Fibroblast of the conjunctiva (primary cell): ENCODE measurements at regions not wholly inside any gene's neighbourhood (a gene's known extent, or its start where the extent isn't known, plus 50 kb on each side); places are given as distances from the start of the nearest gene placed in this dataset.

Experiments used
- DNase-seq: peaks from one replicate; pipeline ENCODE4 v3.0.0-alpha.2; 2010; ENCODE audit warnings: low read depth

DNA sequence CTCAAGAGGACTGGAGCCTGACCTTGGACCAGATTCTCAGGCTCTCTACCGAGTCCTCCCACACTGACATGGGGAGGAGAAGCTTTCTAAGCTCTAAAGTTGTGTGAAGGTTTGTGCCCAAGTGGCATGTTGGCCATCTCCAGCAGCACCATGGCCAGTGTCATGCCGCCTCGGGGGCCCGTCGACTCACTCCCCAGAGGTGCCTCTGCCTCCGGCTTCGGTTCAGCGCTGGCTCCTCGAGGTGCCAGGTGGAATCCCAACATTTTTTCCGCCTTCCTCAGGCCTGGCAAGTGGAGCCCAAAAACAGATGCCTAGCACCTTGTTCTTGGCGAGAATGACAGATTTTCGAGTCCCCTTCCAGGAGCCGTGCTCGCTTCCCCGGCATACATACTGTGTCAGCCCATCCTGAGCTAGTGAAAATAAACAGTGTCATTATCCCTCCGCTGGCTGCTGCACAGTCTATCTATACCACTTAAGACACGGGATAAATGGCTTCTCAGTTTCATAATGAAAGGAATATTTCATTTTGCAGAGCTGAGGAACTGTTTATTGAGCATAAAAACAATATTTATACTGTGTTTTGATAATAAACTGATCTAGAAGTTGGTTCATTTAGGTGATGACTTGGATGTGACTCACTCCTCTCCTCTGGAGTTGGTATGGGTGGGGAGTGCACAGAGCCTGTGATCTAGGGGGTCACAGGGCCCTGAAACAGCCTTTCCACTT, 328.5 kb upstream of the TLE3 start:
- no peak for DNase-seq

DNA sequence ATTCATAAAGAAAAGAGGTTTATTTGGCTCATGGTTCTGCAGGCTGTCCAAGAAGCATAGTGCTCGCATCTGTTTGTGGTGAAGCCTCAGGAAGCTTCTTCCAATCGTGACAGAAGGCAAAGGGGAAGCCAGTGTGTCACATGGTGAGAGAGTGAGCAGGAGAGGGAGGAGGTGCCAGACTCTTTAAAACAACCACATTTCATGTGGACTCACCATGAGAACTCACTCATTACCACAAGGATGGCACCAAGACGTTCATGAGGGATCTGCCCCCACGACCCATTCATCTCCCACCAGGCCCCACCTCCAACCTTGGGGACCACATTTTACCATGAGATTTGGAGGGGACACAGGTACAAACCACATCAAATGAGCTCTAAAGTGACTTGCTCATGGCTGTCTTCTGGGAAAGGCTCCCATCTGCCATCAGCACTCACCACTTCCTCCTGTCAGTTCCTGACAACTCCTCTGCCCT, 327.3 kb upstream of the TLE3 start:
- no peak for DNase-seq

DNA sequence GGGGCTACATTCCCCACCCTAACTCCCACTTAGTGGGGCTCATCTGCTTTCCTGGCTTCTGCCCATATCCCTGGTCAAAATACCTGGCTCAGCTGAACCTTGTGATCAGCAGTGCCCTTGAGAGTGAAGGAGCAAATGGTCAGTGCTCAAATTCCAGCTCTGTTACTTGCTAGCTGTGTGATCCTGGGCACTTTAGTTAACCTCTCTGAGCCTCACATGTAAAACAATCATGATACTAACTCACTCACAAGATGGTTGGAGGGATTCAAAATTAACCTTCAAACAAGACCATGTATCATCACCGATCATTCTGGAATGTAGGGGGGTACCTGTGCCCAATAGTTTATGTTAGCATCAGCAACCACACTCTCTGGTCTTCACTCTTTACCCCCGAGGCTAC, 325.6 kb upstream of the TLE3 start:
- DNase-seq, result no peak

DNA sequence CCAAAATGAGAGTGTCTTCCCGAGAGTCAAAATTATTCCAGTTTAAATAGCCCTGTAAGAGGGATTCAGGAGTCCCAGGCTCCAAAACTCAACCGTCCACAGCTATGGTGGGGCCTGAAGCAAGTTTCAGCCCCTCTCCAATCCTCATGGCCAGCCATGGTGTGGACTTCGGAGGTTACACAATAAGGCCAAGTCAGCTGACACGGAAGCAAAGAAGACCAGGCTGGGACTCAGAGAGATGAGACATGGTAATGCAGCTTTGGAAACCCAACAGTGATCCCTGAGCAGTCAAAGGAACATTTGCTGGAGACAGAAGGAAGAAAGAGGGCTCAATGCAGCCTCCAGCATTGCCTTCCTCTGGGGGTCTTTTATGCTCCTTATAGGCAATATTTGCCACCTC, 324.6 kb upstream of the TLE3 start:
- DNase-seq, result no peak

GRCh38 chr15:70420948-70421482, 323.3 kb upstream of the TLE3 start:
- no peak for DNase-seq

DNA sequence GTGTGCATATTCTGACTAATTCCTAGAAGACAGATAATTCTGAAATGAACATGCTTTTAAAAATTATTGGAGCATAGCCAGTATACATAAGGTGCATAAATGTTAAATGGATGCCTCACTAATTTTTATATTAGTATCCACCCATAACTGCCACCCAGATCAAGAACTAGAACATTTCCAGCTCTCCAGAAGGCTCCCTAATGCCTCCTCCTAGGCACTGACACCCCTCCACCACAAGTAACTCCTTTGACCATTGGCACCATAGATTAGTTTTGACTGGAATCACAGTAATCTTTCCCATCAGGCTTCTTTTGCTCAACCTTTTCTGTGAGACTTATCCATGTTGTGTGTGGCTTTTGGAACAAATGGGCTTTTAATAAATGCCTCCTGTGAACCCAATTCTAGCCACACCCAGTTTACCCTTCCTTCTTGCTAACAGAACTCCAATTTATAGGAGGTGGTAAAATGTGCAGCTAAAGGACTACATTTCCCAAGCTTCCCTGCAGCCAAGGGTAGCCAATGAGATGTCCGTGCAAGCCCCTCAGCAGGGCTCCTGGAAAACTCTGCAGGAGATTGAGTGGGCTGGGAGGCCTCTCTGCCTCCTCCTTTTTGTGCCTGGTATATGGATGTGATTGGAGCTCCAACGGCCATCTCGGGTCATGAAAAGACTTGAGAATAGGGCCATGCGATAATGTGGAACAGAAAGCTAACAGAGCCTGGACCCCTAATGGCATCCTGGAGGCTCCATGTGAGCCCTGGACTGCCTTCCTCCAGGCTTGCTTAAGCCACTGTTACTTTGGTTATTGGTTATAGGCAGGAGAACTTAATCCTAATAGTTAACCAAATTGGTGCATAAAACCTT, 322.6 kb upstream of the TLE3 start:
- no peak for DNase-seq

DNA sequence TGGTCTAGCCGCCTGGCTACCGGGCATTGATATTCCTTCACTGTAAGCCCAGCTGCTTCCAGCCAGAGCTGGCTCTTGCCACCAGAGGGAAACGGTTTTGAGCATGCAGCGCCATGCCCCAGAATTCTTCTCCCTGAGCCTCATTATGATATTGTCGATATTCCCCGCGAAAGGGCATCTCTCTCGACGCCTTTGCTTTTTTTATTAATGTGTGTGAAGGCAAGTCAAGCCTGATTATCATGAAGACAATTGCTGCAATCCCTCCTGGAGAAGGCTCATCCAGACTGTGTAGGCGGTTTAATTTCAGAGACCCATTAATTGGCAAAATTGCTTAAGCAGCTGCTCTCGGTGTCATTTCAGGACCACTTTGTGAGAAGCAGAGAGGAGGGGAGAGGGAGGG, 321.2 kb upstream of the TLE3 start:
- no peak for DNase-seq

DNA sequence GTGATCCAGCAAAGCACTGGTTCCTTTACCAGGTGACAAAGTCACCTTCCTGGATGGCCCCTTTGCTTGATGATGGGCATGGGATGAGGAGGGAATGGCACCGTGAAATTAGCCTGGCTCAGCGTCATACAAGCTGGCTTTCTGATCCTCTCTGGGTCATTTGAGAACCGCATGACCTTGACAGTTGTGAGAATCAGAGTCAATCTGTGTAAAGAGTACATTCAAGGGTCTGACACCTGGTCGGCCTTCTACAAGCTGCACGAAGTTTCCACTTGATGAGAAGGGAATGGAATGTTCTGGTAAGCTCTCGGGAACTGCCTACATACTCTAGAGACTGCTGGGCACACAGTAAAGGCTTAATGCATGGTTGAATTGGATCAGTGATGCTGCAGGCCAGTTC, 319.8 kb upstream of the TLE3 start:
- DNase-seq, result no peak

GRCh38 chr15:70416829-70417228, 319.1 kb upstream of the TLE3 start:
- DNase-seq, result no peak

DNA sequence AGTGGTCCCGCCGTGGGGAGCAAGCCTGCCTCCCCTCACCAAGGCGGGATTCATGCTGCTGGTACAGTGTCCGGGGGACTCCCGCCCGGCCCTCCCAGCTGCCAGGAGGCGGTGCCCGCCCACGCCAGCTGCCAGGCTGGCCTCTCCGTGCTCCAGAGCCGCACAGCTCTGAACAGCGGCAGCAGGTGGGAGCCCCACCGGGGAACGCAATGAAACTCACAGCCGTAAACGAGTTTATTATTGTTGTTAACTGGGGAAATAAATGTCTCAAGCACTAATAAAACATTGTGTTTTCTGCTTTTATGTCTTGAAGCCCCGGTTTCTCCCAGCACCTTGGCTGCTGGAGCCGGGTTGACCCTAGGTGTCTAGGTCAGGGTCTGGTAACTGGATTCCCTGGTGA, 317.7 kb upstream of the TLE3 start:
- DNase-seq, result no peak

GRCh38 chr15:70414626-70415025, 316.9 kb upstream of the TLE3 start:
- no peak for DNase-seq

- no peak for DNase-seq
Measured at GRCh38 chr15:70412794-70413193, 315.1 kb upstream of the TLE3 start.

GRCh38 chr15:70411143-70411863, 313.6 kb upstream of the TLE3 start:
- DNase-seq, result no peak

DNA sequence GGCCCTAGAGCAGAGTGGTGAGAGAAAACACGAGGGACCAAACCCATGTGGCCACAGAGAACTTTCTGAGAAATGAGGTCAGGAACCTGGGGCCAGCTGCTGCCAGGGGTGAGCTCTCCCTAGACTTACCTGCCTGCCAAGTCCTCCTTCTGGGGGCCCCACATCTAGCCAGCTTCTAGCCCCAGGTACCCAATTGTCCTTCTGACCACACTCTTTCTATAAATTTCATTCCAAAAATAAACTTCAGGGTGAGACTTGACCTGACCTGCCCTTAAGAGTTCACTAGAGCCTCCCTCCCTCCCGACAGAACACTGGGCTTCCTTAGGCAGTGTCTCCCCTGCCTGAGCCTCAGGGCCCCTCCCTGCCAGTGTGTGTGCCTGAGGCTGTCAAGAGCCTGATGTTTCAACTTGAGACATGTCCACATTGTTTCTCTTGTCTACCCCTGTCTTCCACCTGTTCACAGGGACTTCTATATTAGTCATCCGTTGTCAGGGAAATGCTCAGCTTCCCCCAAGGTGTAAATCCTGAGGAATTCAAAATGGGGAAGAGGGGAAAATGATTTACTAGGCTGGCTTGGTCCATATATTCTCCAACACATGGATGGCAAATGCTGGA, 312.8 kb upstream of the TLE3 start:
- no peak for DNase-seq

DNA sequence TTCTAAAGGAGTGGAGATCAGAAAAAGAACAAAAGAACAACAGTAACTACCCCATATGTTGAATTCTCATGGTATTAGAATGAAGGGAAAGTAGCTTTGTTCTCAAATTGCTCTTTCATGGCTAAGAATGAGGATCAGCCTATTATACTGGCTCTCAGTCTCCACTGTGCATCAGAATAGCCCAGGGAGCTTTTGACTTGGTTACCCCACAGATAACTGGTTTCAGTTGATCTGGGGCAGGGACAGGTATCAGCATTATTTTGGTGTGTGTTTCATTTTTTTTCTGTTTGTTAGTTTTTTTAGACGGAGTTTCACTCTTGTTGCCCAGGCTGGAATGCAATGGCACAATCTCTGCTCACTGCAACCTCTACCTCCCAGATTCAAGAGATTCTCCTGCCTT, 311.7 kb upstream of the TLE3 start:
- DNase-seq, result no peak

DNA sequence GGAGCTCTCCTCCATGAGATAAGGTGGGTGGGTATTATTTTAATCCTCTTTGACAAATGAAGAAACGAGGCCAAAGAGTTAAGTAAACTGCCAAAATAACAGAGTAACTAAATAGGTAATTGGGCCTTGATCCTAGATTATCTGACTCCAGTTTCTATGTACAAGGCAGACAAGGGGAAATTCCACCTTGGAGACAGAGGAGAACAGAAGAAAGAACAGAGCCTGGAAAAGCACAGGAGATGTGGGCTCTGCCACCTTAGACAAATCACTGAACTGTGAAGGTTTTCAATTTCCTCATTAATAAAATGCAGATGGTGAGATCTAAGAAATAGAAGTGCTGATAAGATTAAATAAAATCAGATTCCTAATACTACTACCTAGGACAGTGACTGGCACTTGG, 310.2 kb upstream of the TLE3 start:
- no peak for DNase-seq

DNA sequence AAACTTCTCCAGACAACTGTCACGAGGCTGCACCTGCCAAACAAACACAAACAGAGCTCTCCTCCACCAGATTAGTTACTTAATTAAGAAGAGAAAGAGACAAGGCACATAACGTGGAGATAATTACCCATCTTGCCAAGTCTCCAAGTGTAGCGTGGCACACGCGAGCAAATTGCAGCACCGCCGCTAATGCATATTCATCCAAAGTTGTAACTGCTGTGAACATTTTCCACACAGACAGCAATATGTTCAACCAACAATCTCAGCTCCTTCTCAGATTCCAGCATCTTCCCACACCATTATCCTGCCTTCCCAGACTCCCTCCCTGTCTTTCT, 309.6 kb upstream of the TLE3 start:
- no peak for DNase-seq

DNA sequence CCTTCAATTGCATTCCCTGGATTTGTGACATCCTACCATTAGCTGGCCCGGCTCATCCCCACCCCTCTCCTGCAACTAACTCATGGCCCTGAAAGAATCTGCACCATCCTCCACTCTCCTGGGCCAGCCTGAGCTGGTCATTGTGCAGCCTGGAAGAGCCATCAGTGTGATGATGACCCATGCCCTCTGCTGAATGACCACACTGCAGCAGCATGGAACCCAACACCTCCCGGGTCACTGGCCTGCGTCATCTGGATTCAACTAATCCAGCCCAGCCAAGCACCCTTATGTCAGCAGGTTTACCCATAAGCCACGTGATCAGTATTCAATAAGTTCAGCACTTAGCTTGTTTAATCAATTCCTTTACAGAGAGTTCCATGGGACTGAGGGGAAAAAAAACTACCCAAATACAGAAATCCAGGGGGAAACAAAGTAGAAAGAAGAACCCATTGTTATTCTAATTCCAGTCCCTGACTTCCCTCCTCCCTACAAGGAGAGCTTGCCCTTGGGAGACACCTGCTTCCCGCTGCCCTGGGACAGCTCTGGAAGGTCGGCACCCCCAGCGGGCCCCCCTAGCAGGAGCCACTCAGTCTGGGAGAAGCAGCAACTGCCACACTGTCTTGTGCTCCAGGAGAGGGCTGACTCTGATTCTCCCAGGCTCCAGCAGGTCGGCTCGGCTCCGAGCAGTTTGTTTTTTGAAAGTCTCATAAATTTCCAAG, 309.1 kb upstream of the TLE3 start:
- no peak for DNase-seq

DNA sequence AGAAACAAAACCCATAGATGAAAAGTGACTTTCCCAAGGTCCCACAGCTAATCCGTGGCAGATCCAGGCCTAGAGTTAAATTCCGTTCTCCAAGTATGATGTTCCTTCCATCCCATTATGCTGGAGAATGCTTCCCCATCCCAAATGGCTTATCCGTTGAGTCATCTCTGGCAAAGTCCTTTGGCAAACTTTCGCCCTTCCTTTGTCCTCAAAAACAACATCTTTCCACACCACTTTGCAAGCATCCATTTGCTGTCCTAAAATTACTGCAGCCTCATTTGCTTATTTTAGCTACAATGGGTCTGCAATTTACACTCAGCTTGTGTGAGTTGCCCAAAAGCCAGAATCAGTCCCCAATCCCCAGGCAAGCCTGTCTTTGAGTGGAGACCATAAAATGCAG, 304.0 kb upstream of the TLE3 start:
- no peak for DNase-seq

DNA sequence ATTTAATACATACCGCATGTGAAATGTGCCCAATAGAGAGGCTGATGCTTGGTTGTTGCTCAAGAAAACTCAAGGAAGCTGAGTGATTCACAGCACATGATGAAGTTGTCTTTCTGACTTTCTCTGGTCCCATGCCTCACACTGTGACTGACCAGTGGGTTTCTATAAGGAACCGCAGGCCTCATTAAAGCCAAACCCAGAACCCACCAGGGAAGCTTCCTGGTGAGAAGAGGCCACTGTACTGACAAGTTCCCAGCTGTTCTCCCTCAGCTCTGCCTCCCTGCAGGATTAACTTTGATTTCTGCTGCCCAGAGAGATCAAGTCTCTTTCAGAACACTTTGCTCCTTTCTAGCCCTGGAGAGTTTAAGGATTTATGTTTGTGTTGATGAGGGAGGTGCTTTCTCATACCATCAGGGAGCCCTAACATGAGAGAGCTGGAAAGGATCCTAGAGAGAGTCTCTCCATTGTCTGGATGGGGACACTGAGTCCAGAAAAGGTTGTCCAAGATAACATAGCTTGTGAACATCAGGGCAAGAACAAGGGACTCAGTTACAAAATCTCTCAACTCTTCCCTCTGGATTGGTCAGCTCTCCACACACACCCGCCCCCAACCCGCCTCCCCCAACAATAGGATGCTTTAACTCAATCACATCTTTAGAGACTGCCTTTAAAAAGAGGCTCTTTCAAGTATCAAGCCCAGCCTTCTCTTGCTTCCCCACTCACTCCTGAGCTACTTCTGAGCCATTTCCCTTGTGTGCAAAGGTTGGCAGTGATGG, 303.2 kb upstream of the TLE3 start:
- no peak for DNase-seq

- DNase-seq, result no peak
Measured at GRCh38 chr15:70399204-70399603, 301.5 kb upstream of the TLE3 start.
